Activated CD4-positive, alpha-beta T cell treated with anti-CD3 and anti-CD28 coated beads, Interleukin-2, amount 50 U/mL, for 1 hour (primary cell): ENCODE measurements at regions not wholly inside any gene's neighbourhood (a gene's known extent, or its start where the extent isn't known, plus 50 kb on each side); places are given as distances from the start of the nearest gene placed in this dataset.

Experiments used
- DNase-seq: peaks from one replicate; pipeline ENCODE4 v3.0.0-alpha.2; 2020

GRCh38 chr2:81551040-81551634 is 1246.6 kb upstream of the LRRTM1 start:
- no peak for DNase-seq

GRCh38 chr2:81550277-81550676 is 1245.7 kb upstream of the LRRTM1 start:
- DNase-seq, result no peak

GRCh38 chr2:81549646-81550045 is 1245.1 kb upstream of the LRRTM1 start:
- no peak for DNase-seq

- no peak for DNase-seq
Measured at GRCh38 chr2:81545626-81546025, 1241.1 kb upstream of the LRRTM1 start.

GRCh38 chr2:81542119-81542518 is 1237.6 kb upstream of the LRRTM1 start:
- no peak for DNase-seq

- no peak for DNase-seq
Measured at GRCh38 chr2:81529944-81530343, 1225.4 kb upstream of the LRRTM1 start.

GRCh38 chr2:81528852-81529480 is 1224.4 kb upstream of the LRRTM1 start:
- no peak for DNase-seq

- DNase-seq, result no peak
Measured at GRCh38 chr2:81523344-81523743, 1218.8 kb upstream of the LRRTM1 start.

- DNase-seq, result no peak
Measured at GRCh38 chr2:81513328-81513727, 1208.8 kb upstream of the LRRTM1 start.

GRCh38 chr2:81505586-81505985 is 1201.0 kb upstream of the LRRTM1 start:
- no peak for DNase-seq

GRCh38 chr2:81495556-81495955 is 1191.0 kb upstream of the LRRTM1 start:
- no peak for DNase-seq

- no peak for DNase-seq
Measured at GRCh38 chr2:81483254-81483653, 1178.7 kb upstream of the LRRTM1 start.

GRCh38 chr2:81481994-81482368 is 1177.4 kb upstream of the LRRTM1 start:
- DNase-seq, result no peak

- DNase-seq, result no peak
Measured at GRCh38 chr2:81481242-81481993, 1176.9 kb upstream of the LRRTM1 start.

GRCh38 chr2:81467096-81467495 is 1162.5 kb upstream of the LRRTM1 start:
- DNase-seq, result no peak

GRCh38 chr2:81462420-81462819 is 1157.9 kb upstream of the LRRTM1 start:
- no peak for DNase-seq

GRCh38 chr2:81445176-81445575 is 1140.6 kb upstream of the LRRTM1 start:
- no peak for DNase-seq

GRCh38 chr2:81437456-81438000 is 1133.0 kb upstream of the LRRTM1 start:
- no peak for DNase-seq

- DNase-seq, result no peak
Measured at GRCh38 chr2:81436256-81436655, 1131.7 kb upstream of the LRRTM1 start.

- no peak for DNase-seq
Measured at GRCh38 chr2:81412681-81413080, 1108.1 kb upstream of the LRRTM1 start.

GRCh38 chr2:81403508-81403907 is 1099.0 kb upstream of the LRRTM1 start:
- DNase-seq, result no peak

- no peak for DNase-seq
Measured at GRCh38 chr2:81396417-81397019, 1092.0 kb upstream of the LRRTM1 start.

- no peak for DNase-seq
Measured at GRCh38 chr2:81395746-81396145, 1091.2 kb upstream of the LRRTM1 start.

- DNase-seq, result no peak
Measured at GRCh38 chr2:81389203-81389602, 1084.7 kb upstream of the LRRTM1 start.
